ENCODE measurements at regions not wholly inside any gene's neighbourhood (a gene's known extent, or its start where the extent isn't known, plus 50 kb on each side); places are given as distances from the start of the nearest gene placed in this dataset.

DNA sequence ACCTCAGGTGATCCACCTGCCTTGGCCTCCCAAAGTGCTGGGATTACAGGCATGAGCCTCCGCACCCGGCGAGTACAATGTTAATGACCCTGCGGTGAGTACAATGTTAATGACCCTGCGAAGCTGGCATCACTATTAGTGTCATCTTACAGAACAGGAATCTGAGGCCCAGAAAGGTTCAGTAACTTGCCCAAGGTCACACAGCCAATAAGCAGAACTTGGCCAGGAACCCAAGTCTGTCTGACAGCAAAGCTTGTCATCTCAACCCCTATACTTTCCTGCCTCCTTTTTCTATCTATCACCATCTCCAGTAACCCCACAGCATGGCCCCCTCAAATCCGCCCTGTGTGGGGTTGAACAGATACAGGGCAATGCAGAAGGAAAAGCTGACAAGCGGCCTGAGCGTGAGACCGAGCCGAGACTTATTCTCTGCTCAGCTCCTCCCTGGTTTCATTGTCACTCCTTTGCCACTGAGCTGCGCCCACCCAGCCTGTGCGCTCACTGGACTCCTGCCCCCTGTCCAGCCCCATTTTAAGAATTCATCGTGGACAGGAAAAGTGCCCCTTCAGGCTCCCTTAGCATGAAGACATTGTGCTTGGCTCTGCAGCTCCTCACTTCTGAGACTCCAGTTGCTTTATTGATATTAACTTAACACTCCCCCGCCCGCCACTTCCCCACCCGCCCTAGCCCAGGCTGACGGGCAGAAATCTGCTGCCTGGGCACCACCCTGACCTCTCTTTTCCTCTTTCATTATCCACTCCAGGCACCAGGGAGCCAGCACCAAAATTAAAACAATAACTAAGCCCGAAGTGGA lies 58.1 kb upstream of the LBX1 start:
- peaks cover 93 to 99% of the 10 kb centered on the region in 2 donors for H3K27me3 ChIP-seq (ENCODE audit: control insufficient read depth in 2 of 2, insufficient read depth in 1 of 2, low read length in 1 of 2)
- WGBS = 23% methylated on average over 18 of the region's 18 CpGs
- no peaks in the 10 kb centered on the region for H3K36me3 ChIP-seq (ENCODE audit: control insufficient read depth in 2 of 2, insufficient read depth in 2 of 2, low read length in 1 of 2)
- H3K27ac ChIP-seq (ENCODE audit: low read depth in 1 of 2, low read length in 1 of 2) = no peak overlapping the region
- H3K4me1 ChIP-seq (ENCODE audit: control insufficient read depth in 2 of 2, insufficient read depth in 2 of 2, low read length in 2 of 2) = peaks cover 0 to 8% of the 10 kb centered on the region in 2 donors
- DNase-seq (ENCODE audit: low read depth in 6 of 9, low spot score in 9 of 9) = no peak
- H3K9me3 ChIP-seq (ENCODE audit: control insufficient read depth in 2 of 2, insufficient read depth in 1 of 2, low read length in 1 of 2) = peaks cover 0 to 1% of the 10 kb centered on the region in 2 donors
- no peak overlapping the region for H3K4me3 ChIP-seq (ENCODE audit: low read length in 2 of 2)

DNA sequence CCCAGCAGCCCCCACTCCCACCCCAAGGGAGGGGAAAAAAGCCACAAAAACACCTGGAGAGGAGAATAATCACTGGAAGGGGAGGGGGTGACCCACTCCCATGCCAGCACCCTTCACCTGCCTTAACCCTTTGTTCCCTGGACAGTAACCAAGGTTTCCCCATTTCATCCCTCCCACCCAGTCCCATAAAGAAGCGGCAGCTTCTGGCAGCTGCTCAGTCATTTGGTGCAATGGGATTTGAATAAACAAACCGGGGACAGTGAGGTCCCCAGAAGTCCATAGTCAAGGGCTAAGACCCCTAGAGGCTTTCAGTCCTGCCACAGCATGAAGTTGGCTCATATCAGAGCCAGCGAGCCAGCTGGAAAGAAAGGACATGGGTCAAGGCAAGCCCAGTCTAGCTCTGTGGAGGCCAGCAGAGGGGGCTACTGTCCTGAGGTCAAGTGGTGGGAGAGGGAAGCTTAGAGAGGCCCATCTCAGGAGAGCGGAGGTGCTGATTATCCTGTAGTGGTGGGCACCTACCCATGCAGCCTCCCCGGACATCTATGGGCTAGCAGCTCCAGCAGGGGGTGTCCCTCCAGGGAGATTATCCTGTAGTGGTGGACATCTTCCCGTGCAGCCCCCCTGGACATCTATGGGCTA lies 58.9 kb upstream of the LBX1 start:
- H3K27me3 ChIP-seq (ENCODE audit: control insufficient read depth in 2 of 2, insufficient read depth in 1 of 2, low read length in 1 of 2) = peaks cover 96 to 99% of the 10 kb centered on the region in 2 donors
- peaks cover 0 to 8% of the 10 kb centered on the region in 2 donors for H3K4me1 ChIP-seq (ENCODE audit: control insufficient read depth in 2 of 2, insufficient read depth in 2 of 2, low read length in 2 of 2)
- H3K9me3 ChIP-seq (ENCODE audit: control insufficient read depth in 2 of 2, insufficient read depth in 1 of 2, low read length in 1 of 2) = peaks cover 0 to 1% of the 10 kb centered on the region in 2 donors
- WGBS = 31% methylated on average over 6 of the region's 6 CpGs
- H3K36me3 ChIP-seq (ENCODE audit: control insufficient read depth in 2 of 2, insufficient read depth in 2 of 2, low read length in 1 of 2) = no peaks in the 10 kb centered on the region
- no peak overlapping the region for H3K27ac ChIP-seq (ENCODE audit: low read depth in 1 of 2, low read length in 1 of 2)
- no peak for DNase-seq (ENCODE audit: low read depth in 6 of 9, low spot score in 9 of 9)
- no peak overlapping the region for H3K4me3 ChIP-seq (ENCODE audit: low read length in 2 of 2)

DNA sequence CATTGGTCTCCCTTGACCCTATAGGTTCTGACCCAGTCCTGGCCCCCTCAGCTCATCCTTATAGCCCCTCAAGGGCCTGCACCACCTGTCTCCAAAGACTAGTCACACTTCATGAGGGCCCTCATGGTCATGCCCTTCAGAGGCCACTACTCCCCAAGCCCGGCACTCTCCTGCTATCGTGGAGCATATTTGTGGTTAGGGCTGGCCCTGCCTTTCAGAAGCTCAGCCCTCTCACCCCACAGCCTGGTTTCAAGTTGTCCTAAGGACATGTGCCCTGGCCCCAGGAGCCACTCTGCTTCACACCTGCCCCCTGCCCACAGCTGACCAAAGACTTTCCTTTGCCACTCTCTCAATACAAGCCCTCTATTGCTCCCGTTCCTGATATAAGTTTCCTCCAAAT lies 60.3 kb upstream of the LBX1 start:
- 89% methylated on average over 3 of the region's 3 CpGs for WGBS
- no peaks in the 10 kb centered on the region for H3K36me3 ChIP-seq (ENCODE audit: control insufficient read depth in 2 of 2, insufficient read depth in 2 of 2, low read length in 1 of 2)
- H3K27ac ChIP-seq (ENCODE audit: low read depth in 1 of 2, low read length in 1 of 2) = no peak overlapping the region
- peaks cover 0 to 8% of the 10 kb centered on the region in 2 donors for H3K4me1 ChIP-seq (ENCODE audit: control insufficient read depth in 2 of 2, insufficient read depth in 2 of 2, low read length in 2 of 2)
- DNase-seq (ENCODE audit: low read depth in 6 of 9, low spot score in 9 of 9) = no peak
- H3K4me3 ChIP-seq (ENCODE audit: low read length in 2 of 2) = no peak overlapping the region
- H3K27me3 ChIP-seq (ENCODE audit: control insufficient read depth in 2 of 2, insufficient read depth in 1 of 2, low read length in 1 of 2) = peaks cover 94 to 99% of the 10 kb centered on the region in 2 donors
- peaks cover 0 to 1% of the 10 kb centered on the region in 2 donors for H3K9me3 ChIP-seq (ENCODE audit: control insufficient read depth in 2 of 2, insufficient read depth in 1 of 2, low read length in 1 of 2)

DNA sequence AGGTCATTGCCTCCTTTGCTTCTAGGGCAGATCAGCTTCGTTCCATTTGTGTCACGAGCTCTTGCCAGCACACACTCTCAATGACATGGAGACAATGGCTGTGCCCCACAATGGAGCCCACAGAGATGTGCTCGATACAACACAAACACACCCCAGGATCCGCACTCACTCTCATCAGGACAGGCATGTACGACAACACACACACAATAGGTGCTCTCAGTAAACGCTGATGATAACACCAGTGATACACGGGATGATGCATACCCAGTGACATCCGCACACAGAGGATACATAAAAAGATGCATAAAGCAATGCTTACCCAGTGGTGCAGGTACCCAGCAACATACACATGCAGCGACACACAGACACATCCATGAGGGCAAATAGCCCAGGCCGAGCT lies 61.2 kb upstream of the LBX1 start:
- H3K36me3 ChIP-seq (ENCODE audit: control insufficient read depth in 2 of 2, insufficient read depth in 2 of 2, low read length in 1 of 2) = no peaks in the 10 kb centered on the region
- WGBS = 50% methylated on average over 10 of the region's 10 CpGs
- H3K27me3 ChIP-seq (ENCODE audit: control insufficient read depth in 2 of 2, insufficient read depth in 1 of 2, low read length in 1 of 2) = peaks cover 87 to 99% of the 10 kb centered on the region in 2 donors
- peaks cover 0 to 8% of the 10 kb centered on the region in 2 donors for H3K4me1 ChIP-seq (ENCODE audit: control insufficient read depth in 2 of 2, insufficient read depth in 2 of 2, low read length in 2 of 2)
- no peak overlapping the region for H3K27ac ChIP-seq (ENCODE audit: low read depth in 1 of 2, low read length in 1 of 2)
- H3K9me3 ChIP-seq (ENCODE audit: control insufficient read depth in 2 of 2, insufficient read depth in 1 of 2, low read length in 1 of 2) = peaks cover 0 to 1% of the 10 kb centered on the region in 2 donors
- DNase-seq (ENCODE audit: low read depth in 6 of 9, low spot score in 9 of 9) = no peak
- H3K4me3 ChIP-seq (ENCODE audit: low read length in 2 of 2) = no peak overlapping the region

DNA sequence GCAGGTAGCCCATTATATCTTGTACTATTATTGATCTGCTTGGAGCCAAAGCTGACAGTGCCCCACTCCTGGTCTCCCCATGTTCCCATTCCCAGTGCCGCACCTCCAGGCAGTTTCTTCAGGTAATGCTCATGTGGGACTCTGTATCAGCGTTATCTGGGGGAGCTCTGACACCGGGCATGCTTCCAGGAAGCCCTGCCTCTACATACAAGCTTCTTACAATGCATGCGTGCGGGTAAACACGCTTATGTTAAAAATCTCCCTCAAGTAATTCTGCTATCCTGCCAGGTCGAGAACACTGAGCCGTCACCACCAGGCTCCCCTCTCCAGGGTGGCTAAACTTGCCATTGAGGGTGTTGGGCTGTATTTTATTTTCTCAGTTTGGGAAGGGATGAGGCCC lies 61.6 kb upstream of the LBX1 start:
- H3K4me3 ChIP-seq (ENCODE audit: low read length in 2 of 2) = no peak overlapping the region
- H3K27me3 ChIP-seq (ENCODE audit: control insufficient read depth in 2 of 2, insufficient read depth in 1 of 2, low read length in 1 of 2) = peaks cover 87 to 97% of the 10 kb centered on the region in 2 donors

DNA sequence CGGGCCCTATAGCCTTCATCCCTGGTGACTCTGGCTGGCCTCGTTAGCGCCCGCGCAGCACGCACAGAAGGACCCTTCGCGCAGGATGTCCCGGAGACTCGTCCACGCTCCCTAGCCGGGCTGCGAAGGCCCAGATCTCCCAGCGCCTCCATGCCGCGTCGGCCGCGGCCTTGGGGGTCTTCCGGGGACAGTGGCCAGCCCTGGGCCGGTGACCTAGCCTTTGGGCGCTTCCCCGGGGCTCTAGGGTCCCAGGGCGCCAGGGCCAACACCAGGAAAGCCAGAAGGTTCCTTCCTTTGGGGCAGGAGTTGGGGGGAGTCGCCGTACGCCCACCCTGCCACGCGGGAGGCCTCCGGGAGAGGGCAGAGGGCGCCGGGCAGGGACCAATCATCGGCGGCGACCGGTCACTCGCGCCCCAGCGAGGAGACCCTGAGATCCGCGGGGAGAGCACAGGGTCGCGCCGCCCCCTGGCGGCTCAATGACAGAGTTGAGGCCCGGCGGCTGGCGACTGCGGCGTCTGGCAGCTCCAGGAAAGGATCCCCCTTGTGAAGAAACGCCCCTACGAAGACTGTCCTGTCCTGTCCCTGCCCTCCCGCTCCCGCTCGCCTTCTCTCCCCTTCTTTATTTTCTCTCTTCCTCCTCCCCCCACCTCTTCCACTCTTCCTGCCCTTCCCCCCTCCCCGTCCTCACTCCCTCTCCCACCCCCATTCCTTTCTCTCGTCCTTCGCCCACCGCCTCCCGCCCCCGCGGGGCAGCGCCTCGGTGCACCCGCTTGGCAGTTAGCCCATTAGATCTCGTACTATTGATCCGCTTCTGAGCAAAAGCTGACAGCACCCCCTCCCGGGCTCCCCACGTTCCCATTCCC lies 62.3 kb upstream of the LBX1 start:
- H3K4me1 ChIP-seq (ENCODE audit: control insufficient read depth in 2 of 2, insufficient read depth in 2 of 2, low read length in 2 of 2) = peaks cover 0 to 8% of the 10 kb centered on the region in 2 donors
- H3K36me3 ChIP-seq (ENCODE audit: control insufficient read depth in 2 of 2, insufficient read depth in 2 of 2, low read length in 1 of 2) = no peaks in the 10 kb centered on the region
- H3K4me3 ChIP-seq (ENCODE audit: low read length in 2 of 2) = peak overlapping the region in 1 of 2 donors; percentile 38
- H3K27ac ChIP-seq (ENCODE audit: low read depth in 1 of 2, low read length in 1 of 2) = no peak overlapping the region
- H3K9me3 ChIP-seq (ENCODE audit: control insufficient read depth in 2 of 2, insufficient read depth in 1 of 2, low read length in 1 of 2) = peaks cover 0 to 1% of the 10 kb centered on the region in 2 donors
- H3K27me3 ChIP-seq (ENCODE audit: control insufficient read depth in 2 of 2, insufficient read depth in 1 of 2, low read length in 1 of 2) = peaks cover 80 to 94% of the 10 kb centered on the region in 2 donors
- peak in 5 of 9 donors; percentile 11 to 48 (median 37) for DNase-seq (ENCODE audit: low read depth in 6 of 9, low spot score in 9 of 9)
- 3% methylated on average over 69 of the region's 69 CpGs for WGBS

More for the DNA sequence above, 61.6 kb upstream of the LBX1 start:
- no peak for DNase-seq (ENCODE audit: low read depth in 6 of 9, low spot score in 9 of 9)
- Histone ChIP-seq H3K36me3 (ENCODE audit: control insufficient read depth in 2 of 2, insufficient read depth in 2 of 2, low read length in 1 of 2) (no peaks in the 10 kb centered on the region), H3K27ac (ENCODE audit: low read depth in 1 of 2, low read length in 1 of 2) (no peak overlapping the region), H3K9me3 (ENCODE audit: control insufficient read depth in 2 of 2, insufficient read depth in 1 of 2, low read length in 1 of 2) (peaks cover 0 to 1% of the 10 kb centered on the region in 2 donors), H3K4me1 (ENCODE audit: control insufficient read depth in 2 of 2, insufficient read depth in 2 of 2, low read length in 2 of 2) (peaks cover 0 to 8% of the 10 kb centered on the region in 2 donors)
- 20% methylated on average over 8 of the region's 8 CpGs for WGBS

DNA sequence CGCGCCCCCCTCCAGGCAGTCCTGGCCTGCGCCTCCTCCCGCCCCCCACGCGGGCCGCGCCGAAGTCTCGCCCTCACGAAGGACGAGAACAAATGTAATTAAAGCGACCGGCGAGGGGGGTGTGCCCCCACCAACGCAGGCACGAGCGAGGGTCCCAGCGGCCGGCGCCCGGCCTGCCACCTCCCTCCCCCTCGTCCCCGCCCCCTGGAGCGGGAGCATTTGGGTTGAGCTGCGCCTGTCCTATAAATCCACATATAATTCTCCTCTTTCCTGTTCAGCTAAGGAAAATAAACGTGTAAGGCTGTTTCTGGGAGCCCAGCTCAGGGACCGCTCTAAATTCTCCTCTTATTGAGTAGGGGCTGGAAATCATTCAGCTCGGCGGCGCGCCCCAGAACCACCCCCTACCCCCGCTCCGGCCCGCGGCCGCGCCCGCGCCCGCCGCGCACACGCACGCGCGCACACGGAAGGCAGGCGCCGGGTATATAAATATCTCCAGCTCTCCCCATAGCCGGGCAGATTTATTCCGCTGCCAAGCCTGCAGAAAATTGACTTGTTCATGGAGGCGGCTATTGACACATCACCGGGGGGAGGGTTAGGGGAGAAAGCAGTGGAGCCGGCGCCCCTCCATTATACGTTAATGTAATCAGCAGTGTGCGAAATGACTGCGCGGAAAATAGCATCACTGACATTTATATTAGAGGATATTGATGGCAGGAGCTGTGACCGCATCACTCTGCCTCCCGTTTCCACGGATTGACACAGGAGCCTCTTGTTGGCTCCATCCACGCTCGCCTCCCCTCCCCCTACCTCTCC lies 61.6 kb upstream of the BTRC start:
- H3K4me1 ChIP-seq (ENCODE audit: control insufficient read depth in 2 of 2, insufficient read depth in 2 of 2, low read length in 2 of 2) = peaks cover 0 to 8% of the 10 kb centered on the region in 2 donors
- peaks cover 0 to 1% of the 10 kb centered on the region in 2 donors for H3K9me3 ChIP-seq (ENCODE audit: control insufficient read depth in 2 of 2, insufficient read depth in 1 of 2, low read length in 1 of 2)
- no peak for DNase-seq (ENCODE audit: low read depth in 6 of 9, low spot score in 9 of 9)
- peaks cover 74 to 94% of the 10 kb centered on the region in 2 donors for H3K27me3 ChIP-seq (ENCODE audit: control insufficient read depth in 2 of 2, insufficient read depth in 1 of 2, low read length in 1 of 2)
- WGBS = 3% methylated on average over 65 of the region's 65 CpGs
- H3K4me3 ChIP-seq (ENCODE audit: low read length in 2 of 2) = peak overlapping the region in 1 of 2 donors; percentile 38
- no peaks in the 10 kb centered on the region for H3K36me3 ChIP-seq (ENCODE audit: control insufficient read depth in 2 of 2, insufficient read depth in 2 of 2, low read length in 1 of 2)
- no peak overlapping the region for H3K27ac ChIP-seq (ENCODE audit: low read depth in 1 of 2, low read length in 1 of 2)

DNA sequence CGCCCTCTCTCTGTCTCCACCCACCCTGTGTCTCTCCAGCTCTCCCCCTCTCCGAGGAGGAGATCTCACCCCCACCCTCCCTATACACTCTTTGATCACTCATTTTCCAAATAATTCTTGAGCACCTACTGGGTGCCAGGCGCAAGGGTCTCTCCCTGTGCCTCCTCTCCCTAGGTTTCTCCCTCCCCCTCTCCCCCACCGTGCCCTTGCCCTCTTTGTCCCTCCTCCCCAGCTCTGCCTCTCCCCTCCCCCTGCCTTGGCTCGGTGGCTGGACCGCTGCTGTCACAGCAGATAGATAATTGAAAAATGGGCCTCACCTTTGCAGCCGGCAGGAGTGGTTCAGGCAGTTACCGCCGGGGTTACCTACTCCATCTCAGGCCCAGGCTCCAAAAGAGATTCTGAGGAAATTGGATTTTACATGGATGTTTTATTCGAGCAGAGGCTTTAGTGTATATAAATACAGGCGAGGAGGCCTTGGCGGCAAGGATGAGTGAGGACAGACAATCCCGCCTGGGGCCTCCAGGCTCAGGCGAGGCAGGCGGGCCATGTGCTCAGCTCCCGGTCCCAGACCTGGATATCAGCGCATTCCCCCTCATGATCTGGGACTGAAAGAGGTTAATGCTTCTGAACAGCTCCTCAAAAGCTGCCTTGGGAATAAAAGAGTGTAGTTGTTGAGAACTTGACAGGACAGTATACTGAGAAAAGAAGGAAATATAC lies 60.8 kb upstream of the BTRC start:
- no peak overlapping the region for H3K4me3 ChIP-seq (ENCODE audit: low read length in 2 of 2)
- H3K36me3 ChIP-seq (ENCODE audit: control insufficient read depth in 2 of 2, insufficient read depth in 2 of 2, low read length in 1 of 2) = no peaks in the 10 kb centered on the region
- peaks cover 0 to 1% of the 10 kb centered on the region in 2 donors for H3K9me3 ChIP-seq (ENCODE audit: control insufficient read depth in 2 of 2, insufficient read depth in 1 of 2, low read length in 1 of 2)
- no peak for DNase-seq (ENCODE audit: low read depth in 6 of 9, low spot score in 9 of 9)
- peaks cover 0 to 8% of the 10 kb centered on the region in 2 donors for H3K4me1 ChIP-seq (ENCODE audit: control insufficient read depth in 2 of 2, insufficient read depth in 2 of 2, low read length in 2 of 2)
- H3K27ac ChIP-seq (ENCODE audit: low read depth in 1 of 2, low read length in 1 of 2) = no peak overlapping the region
- H3K27me3 ChIP-seq (ENCODE audit: control insufficient read depth in 2 of 2, insufficient read depth in 1 of 2, low read length in 1 of 2) = peaks cover 69 to 94% of the 10 kb centered on the region in 2 donors
- 43% methylated on average over 17 of the region's 17 CpGs for WGBS
